GM12892 (cell line): ENCODE measurements at regions not wholly inside any gene's neighbourhood (a gene's known extent, or its start where the extent isn't known, plus 50 kb on each side); places are given as distances from the start of the nearest gene placed in this dataset.

Experiments
- POLR2A ChIP-seq: IDR thresholded peaks from 2 replicates; pipeline ENCODE4 v1.6.1; 2011; ENCODE audit warnings: low read depth, low read length, control low read depth
- TAF1 ChIP-seq: IDR thresholded peaks from 2 replicates; pipeline ENCODE4 v1.6.1; 2011; ENCODE audit warnings: low read depth, mild to moderate bottlenecking, control low read depth, low read length, borderline replicate concordance

- no peak for TF ChIP-seq POLR2A
- TF ChIP-seq TAF1: no peak
Observed at GRCh38 chr5:93303291-93303691, 277.7 kb downstream of the NR2F1-AS1 start.
